ENCODE measurements at regions not wholly inside any gene's neighbourhood (a gene's known extent, or its start where the extent isn't known, plus 50 kb on each side); places are given as distances from the start of the nearest gene placed in this dataset.
"Not testable (repeated sequence)": the region's sequence is repeated elsewhere in the genome, so short reads cannot be mapped to it uniquely, and the experiment has no call there.

- H3K27ac ChIP-seq, result no peak overlapping the region
- WGBS, 2 donors, result 43 to 68% methylated on average over 5 of the region's 5 CpGs
- TF ChIP-seq CTCF (IDR thresholded peaks at IDR 0.05) (no peak), POLR2A (IDR thresholded peaks at IDR 0.05) (no peak)
These were observed 196.0 kb downstream of the LNPK start for GRCh38 chr2:175806125-175806490.

GRCh38 chr2:175805442-175806124 lies 196.5 kb downstream of the LNPK start:
- Histone ChIP-seq H3K4me1 (no peaks in the 10 kb centered on the region), H3K27ac (no peak overlapping the region), H3K4me3 (no peak overlapping the region), H3K9me3 (no peaks in the 10 kb centered on the region), H3K27me3 (no peaks in the 10 kb centered on the region), H3K36me3 (ENCODE audit: low read depth, missing control alignments) (no peaks in the 10 kb centered on the region)
- intact Hi-C loops (cut with DNase I; ENCODE audit: low total_unique reads), result no loop called here
- WGBS, 2 donors, result 78 to 83% methylated on average over 5 of the region's 5 CpGs
- DNase-seq, result no peak
- TF ChIP-seq CTCF (IDR thresholded peaks at IDR 0.05) (no peak), POLR2A (IDR thresholded peaks at IDR 0.05) (no peak)

More at GRCh38 chr2:175806125-175806490, 196.0 kb downstream of the LNPK start:
- Histone ChIP-seq H3K36me3 (ENCODE audit: low read depth, missing control alignments) (no peaks in the 10 kb centered on the region), H3K9me3 (no peaks in the 10 kb centered on the region), H3K27me3 (no peaks in the 10 kb centered on the region), H3K4me3 (no peak overlapping the region), H3K4me1 (no peaks in the 10 kb centered on the region)
- intact Hi-C loops (cut with DNase I; ENCODE audit: low total_unique reads), result no loop called here
- DNase-seq, result no peak

GRCh38 chr2:175804122-175804521 lies 197.9 kb downstream of the LNPK start:
- DNase-seq, result no peak
- intact Hi-C loops (cut with DNase I; ENCODE audit: low total_unique reads), result no loop called here
- WGBS, 2 donors, result 51 to 52% methylated on average over 5 of the region's 5 CpGs

GRCh38 chr2:175796422-175796821 lies 205.6 kb downstream of the LNPK start:
- intact Hi-C loops (cut with DNase I; ENCODE audit: low total_unique reads); DNase-seq; H3K4me3 ChIP-seq; H3K9me3 ChIP-seq; H3K36me3 ChIP-seq (ENCODE audit: low read depth, missing control alignments); H3K4me1 ChIP-seq; H3K27ac ChIP-seq; H3K27me3 ChIP-seq: not testable (repeated sequence)
- WGBS, 2 donors, result 90 to 97% methylated on average over 2 of the region's 2 CpGs

More at GRCh38 chr2:175804122-175804521, 197.9 kb downstream of the LNPK start:
- Histone ChIP-seq H3K27ac (no peak overlapping the region), H3K9me3 (no peaks in the 10 kb centered on the region), H3K36me3 (ENCODE audit: low read depth, missing control alignments) (no peaks in the 10 kb centered on the region), H3K4me3 (no peak overlapping the region), H3K4me1 (no peaks in the 10 kb centered on the region), H3K27me3 (no peaks in the 10 kb centered on the region)
- no peak for TF ChIP-seq POLR2A (IDR thresholded peaks at IDR 0.05)
- TF ChIP-seq CTCF (IDR thresholded peaks at IDR 0.05), result no peak

- TF ChIP-seq POLR2A (IDR thresholded peaks at IDR 0.05) (no peak), CTCF (IDR thresholded peaks at IDR 0.05) (no peak)
- H3K9me3 ChIP-seq, result no peaks in the 10 kb centered on the region
- no peaks in the 10 kb centered on the region for H3K27me3 ChIP-seq
- H3K27ac ChIP-seq, result no peak overlapping the region
- H3K4me3 ChIP-seq, result no peak overlapping the region
- WGBS, 2 donors, result 76 to 88% methylated on average over 3 of the region's 3 CpGs
- H3K36me3 ChIP-seq (ENCODE audit: low read depth, missing control alignments), result no peaks in the 10 kb centered on the region
- no peaks in the 10 kb centered on the region for H3K4me1 ChIP-seq
- intact Hi-C loops (cut with DNase I; ENCODE audit: low total_unique reads), result no loop called here
- DNase-seq, result no peak
These were observed 208.4 kb downstream of the LNPK start for GRCh38 chr2:175793648-175794047.

Data from testis (tissue), 2 donors.